ENCODE measurements at regions not wholly inside any gene's neighbourhood (a gene's known extent, or its start where the extent isn't known, plus 50 kb on each side); places are given as distances from the start of the nearest gene placed in this dataset.

- TF ChIP-seq CTCF (conservative IDR thresholded peaks at IDR 0.05; ENCODE audit: low read depth, low read length), result no peak
- no peak for TF ChIP-seq EZH2 (IDR thresholded peaks at IDR 0.05; ENCODE audit: low read length, unreplicated experiment)
- no peak for TF ChIP-seq EZH2phosphoT487 (IDR thresholded peaks at IDR 0.05; ENCODE audit: borderline replicate concordance, low read length)
These were observed 286.8 kb upstream of the CNTN6 start for GRCh38 chr3:806006-806405.
